H9 (cell line): ENCODE measurements at regions not wholly inside any gene's neighbourhood (a gene's known extent, or its start where the extent isn't known, plus 50 kb on each side); places are given as distances from the start of the nearest gene placed in this dataset.

Source experiments
- DNase-seq: peaks from one replicate; pipeline ENCODE4 v3.0.0-alpha.2; 2017
- H2AFZ ChIP-seq: one replicate; pipeline ENCODE4 v1.6.1; 2013; ENCODE audit warnings: mild to moderate bottlenecking, low read length, control low read depth, moderate library complexity
- H2AK5ac ChIP-seq: 2 replicates; pipeline ENCODE4 v1.6.1; 2013; ENCODE audit warnings: low read length, control low read depth, mixed read lengths; ENCODE audit not compliant: insufficient read length
- H2BK120ac ChIP-seq: one replicate; pipeline ENCODE4 v1.6.1; 2013; ENCODE audit warnings: low read depth, mild to moderate bottlenecking, low read length, control low read depth, inconsistent platforms; ENCODE audit not compliant: poor library complexity, severe bottlenecking
- H2BK12ac ChIP-seq: 2 replicates; pipeline ENCODE4 v1.6.1; 2013; ENCODE audit warnings: low read length, control low read depth, mixed read lengths, low read depth; ENCODE audit not compliant: insufficient read length
- H2BK15ac ChIP-seq: 2 replicates; pipeline ENCODE4 v1.6.1; 2013; ENCODE audit warnings: low read depth, low read length, control low read depth
- H2BK20ac ChIP-seq: one replicate; pipeline ENCODE4 v1.6.1; 2013; ENCODE audit warnings: low read depth, mild to moderate bottlenecking, low read length, control low read depth, inconsistent platforms; ENCODE audit not compliant: poor library complexity, severe bottlenecking
- H2BK5ac ChIP-seq: 2 replicates; pipeline ENCODE4 v1.6.1; 2013; ENCODE audit warnings: low read length, control low read depth, mixed read lengths; ENCODE audit not compliant: insufficient read length
- H3K14ac ChIP-seq: 2 replicates; pipeline ENCODE4 v1.6.1; 2013; ENCODE audit warnings: low read length, control low read depth; ENCODE audit not compliant: insufficient read depth
- H3K18ac ChIP-seq: 2 replicates; pipeline ENCODE4 v1.6.1; 2013; ENCODE audit warnings: low read depth, mild to moderate bottlenecking, mixed read lengths, low read length, control low read depth; ENCODE audit not compliant: insufficient read length
- H3K23ac ChIP-seq: 2 replicates; pipeline ENCODE4 v1.6.1; 2013; ENCODE audit warnings: low read length, control low read depth, mixed read lengths, low read depth; ENCODE audit not compliant: insufficient read length
- H3K23me2 ChIP-seq: 2 replicates; pipeline ENCODE4 v1.6.1; 2013; ENCODE audit warnings: low read depth, mild to moderate bottlenecking, mixed read lengths, low read length, control low read depth; ENCODE audit not compliant: insufficient read length, poor library complexity, severe bottlenecking
- H3K27ac ChIP-seq: 2 replicates; pipeline ENCODE4 v1.5.1; 2013; ENCODE audit warnings: low read length, control low read depth, mixed read lengths, low read depth; ENCODE audit not compliant: insufficient read length
- H3K27me3 ChIP-seq: 2 replicates; pipeline ENCODE4 v1.6.1; 2013; ENCODE audit warnings: low read length, control low read depth, inconsistent platforms; ENCODE audit not compliant: insufficient read depth
- H3K4ac ChIP-seq: 2 replicates; pipeline ENCODE4 v1.6.1; 2013; ENCODE audit warnings: low read depth, mild to moderate bottlenecking, control low read depth, inconsistent platforms, low read length, moderate library complexity
- H3K4me1 ChIP-seq: 2 replicates; pipeline ENCODE4 v1.6.1; 2013; ENCODE audit warnings: low read length, control low read depth, inconsistent platforms; ENCODE audit not compliant: insufficient read depth
- H3K4me2 ChIP-seq: 2 replicates; pipeline ENCODE4 v1.6.1; 2013; ENCODE audit warnings: low read length, control low read depth, mixed read lengths; ENCODE audit not compliant: insufficient read length, insufficient read depth
- H3K56ac ChIP-seq: 2 replicates; pipeline ENCODE4 v1.6.1; 2013; ENCODE audit warnings: low read depth, mild to moderate bottlenecking, mixed read lengths, low read length, control low read depth; ENCODE audit not compliant: insufficient read length
- H3K79me1 ChIP-seq: 2 replicates; pipeline ENCODE4 v1.6.1; 2013; ENCODE audit warnings: low read depth, mild to moderate bottlenecking, moderate library complexity, low read length, control low read depth, inconsistent platforms; ENCODE audit not compliant: insufficient read depth, poor library complexity, severe bottlenecking
- H3K79me2 ChIP-seq: 2 replicates; pipeline ENCODE4 v1.6.1; 2013; ENCODE audit warnings: low read length, control low read depth, inconsistent platforms; ENCODE audit not compliant: insufficient read depth
- H3K9ac ChIP-seq: 2 replicates; pipeline ENCODE4 v1.6.1; 2013; ENCODE audit warnings: low read length, control low read depth, mixed read lengths; ENCODE audit not compliant: insufficient read length; ENCODE audit errors: extremely low read depth
- H3K9me3 ChIP-seq: one replicate; pipeline ENCODE4 v1.6.1; 2013; ENCODE audit warnings: low read depth, low read length, inconsistent platforms; ENCODE audit not compliant: control insufficient read depth
- H3T11ph ChIP-seq: one replicate; pipeline ENCODE4 v1.6.1; 2013; ENCODE audit warnings: mild to moderate bottlenecking, low read length, control low read depth, inconsistent platforms
- H4K20me1 ChIP-seq: one replicate; pipeline ENCODE4 v1.6.1; 2013; ENCODE audit not compliant: control insufficient read depth, insufficient read length, insufficient read depth
- H4K5ac ChIP-seq: 2 replicates; pipeline ENCODE4 v1.6.1; 2013; ENCODE audit warnings: low read depth, mild to moderate bottlenecking, mixed read lengths, low read length, control low read depth; ENCODE audit not compliant: insufficient read length
- H4K8ac ChIP-seq: replicated peaks from 2 replicates; pipeline ENCODE4 v1.6.1; 2013; ENCODE audit warnings: low read length, control low read depth, mixed read lengths, low read depth; ENCODE audit not compliant: insufficient read length
- H4K91ac ChIP-seq: 2 replicates; pipeline ENCODE4 v1.6.1; 2013; ENCODE audit warnings: low read depth, mild to moderate bottlenecking, moderate library complexity, mixed read lengths, low read length, control low read depth; ENCODE audit not compliant: insufficient read length
- H3K27ac Mint-ChIP-seq, 3 experiments: 2 replicates in 2 of 3; 3 replicates in 1 of 3; pipeline ENCODE4 v1.8.0; 2020 to 2021; ENCODE audit warnings: mixed read lengths in 3 of 3, mild to moderate bottlenecking in 1 of 3, moderate library complexity in 1 of 3
- H3K27me3 Mint-ChIP-seq: 2 replicates; pipeline ENCODE4 v1.8.0; 2021; ENCODE audit warnings: low read depth, mild to moderate bottlenecking, moderate library complexity, mixed read lengths
- H3K36me3 Mint-ChIP-seq, 3 experiments: 2 replicates in 2 of 3; 3 replicates in 1 of 3; pipeline ENCODE4 v1.8.0; 2020 to 2021; ENCODE audit warnings: low read depth in 3 of 3, mixed read lengths in 3 of 3; ENCODE audit not compliant: insufficient read depth in 1 of 3
- H3K4me1 Mint-ChIP-seq, 2 experiments: 2 replicates each; pipeline ENCODE4 v1.8.0; 2020; ENCODE audit warnings: mixed read lengths in 2 of 2
- H3K4me3 Mint-ChIP-seq, 2 experiments: 2 replicates in 1 of 2; 3 replicates in 1 of 2; pipeline ENCODE4 v1.8.0; 2020 to 2021; ENCODE audit warnings: mild to moderate bottlenecking in 2 of 2, mixed read lengths in 2 of 2, moderate library complexity in 1 of 2
- H3K9me3 Mint-ChIP-seq, 2 experiments: 2 replicates in 1 of 2; 3 replicates in 1 of 2; pipeline ENCODE4 v1.8.0; 2020; ENCODE audit warnings: mild to moderate bottlenecking in 2 of 2, mixed read lengths in 2 of 2, moderate library complexity in 1 of 2
- CTCF ChIP-seq: fragments of 200-600 bp; sonication (generic); conservative IDR thresholded peaks from 3 replicates; pipeline ENCODE4 v1.8.0; 2021; ENCODE audit warnings: antibody characterized with exemption, mild to moderate bottlenecking
- WGBS: extraction: QIAGEN DNeasy Blood & Tissue Kit; methylation state at CpG from one replicate; pipeline ENCODE4 v1.1.7; 2013; ENCODE audit warnings: missing lambda C conversion rate, low lambda C conversion rate, mixed read lengths; ENCODE audit not compliant: insufficient read length; ENCODE audit errors: extremely low coverage; 5-methylcytosine and 5-hydroxymethylcytosine counted together

- Histone ChIP-seq H3K14ac (no peak overlapping the region), H3K27ac (no peak overlapping the region), H4K8ac (no peak overlapping the region), H3K4me2 (no peak overlapping the region), H4K91ac (no peak overlapping the region), H2BK12ac (no peak overlapping the region), H4K20me1 (no peaks in the 10 kb centered on the region), H3K56ac (no peak overlapping the region), H3K79me1 (no peaks in the 10 kb centered on the region), H2BK5ac (no peak overlapping the region), H2BK20ac (no peak overlapping the region), H2BK120ac (no peak overlapping the region), H2AK5ac (no peak overlapping the region), H3K79me2 (no peaks in the 10 kb centered on the region; the same call in 1 of the 2 replicates), H2AFZ (no peak overlapping the region), H4K5ac (no peak overlapping the region), H3K18ac (no peak overlapping the region), H3K23ac (no peak overlapping the region), H3K23me2 (no peaks in the 10 kb centered on the region), H3T11ph (no peak overlapping the region), H2BK15ac (no peak overlapping the region), H3K9me3 (no peaks in the 10 kb centered on the region), H3K9ac (no peak overlapping the region), H3K4me1 (no peaks in the 10 kb centered on the region), H3K4ac (no peak overlapping the region), H3K27me3 (peaks cover 2% of the 10 kb centered on the region; the same call in 1 of the 2 replicates)
- Mint-ChIP-seq H3K4me3 (no peak overlapping the region; a peak in 1 of 5 replicates), H3K9me3 (peaks cover 24 to 30% of the 10 kb centered on the region in 2 experiments), H3K4me1 (no peaks in the 10 kb centered on the region), H3K27ac (no peak overlapping the region), H3K27me3 (peaks cover 44% of the 10 kb centered on the region), H3K36me3 (peaks cover 15 to 24% (median 18%) of the 10 kb centered on the region in 3 experiments)
- no peak for DNase-seq
- TF ChIP-seq CTCF = no peak
- WGBS = no CpG with 5 or more reads among the region's 2 CpGs
Observed at GRCh38 chr12:41944216-41944615, 200.5 kb downstream of the GXYLT1 start.
